Retinal pigment epithelial cell (primary cell): ENCODE measurements at regions not wholly inside any gene's neighbourhood (a gene's known extent, or its start where the extent isn't known, plus 50 kb on each side); places are given as distances from the start of the nearest gene placed in this dataset.

ENCODE experiments used
- DNase-seq: peaks from one replicate; pipeline ENCODE4 v3.0.0-alpha.2; 2010; ENCODE audit warnings: low read depth
- H3K4me3 ChIP-seq: 2 replicates; pipeline ENCODE4 v1.5.1; 2011; ENCODE audit warnings: mild to moderate bottlenecking, low read length, control low read depth, moderate library complexity
- CTCF ChIP-seq: conservative IDR thresholded peaks from 2 replicates; pipeline ENCODE4 v1.5.1; 2011; ENCODE audit warnings: low read depth, low read length, control low read depth, inconsistent platforms

- no peak overlapping the region for H3K4me3 ChIP-seq
- TF ChIP-seq CTCF = no peak
- DNase-seq = no peak
Measured at GRCh38 chr4:163610648-163611047, 116.2 kb downstream of the TMA16 start.

- no peak for DNase-seq
- no peak for TF ChIP-seq CTCF
- H3K4me3 ChIP-seq = no peak overlapping the region
Measured at GRCh38 chr4:163611182-163611581, 116.7 kb downstream of the TMA16 start.

GRCh38 chr4:163611784-163612445 is 117.4 kb downstream of the TMA16 start:
- no peak for DNase-seq
- no peak overlapping the region for H3K4me3 ChIP-seq
- no peak for TF ChIP-seq CTCF

GRCh38 chr4:163612762-163613161 is 118.3 kb downstream of the TMA16 start:
- no peak for TF ChIP-seq CTCF
- DNase-seq = no peak
- H3K4me3 ChIP-seq = no peak overlapping the region

GRCh38 chr4:163613383-163613782 is 118.9 kb downstream of the TMA16 start:
- TF ChIP-seq CTCF = no peak
- no peak overlapping the region for H3K4me3 ChIP-seq
- DNase-seq = no peak

GRCh38 chr4:163614866-163615265 is 120.4 kb downstream of the TMA16 start:
- TF ChIP-seq CTCF = no peak

GRCh38 chr4:163618845-163619244 is 124.4 kb downstream of the TMA16 start:
- DNase-seq = no peak
- TF ChIP-seq CTCF = no peak
- no peak overlapping the region for H3K4me3 ChIP-seq

More at GRCh38 chr4:163614866-163615265, 120.4 kb downstream of the TMA16 start:
- no peak for DNase-seq
- no peak overlapping the region for H3K4me3 ChIP-seq
